Gastroesophageal sphincter (tissue), 4 donors: ENCODE measurements at regions not wholly inside any gene's neighbourhood (a gene's known extent, or its start where the extent isn't known, plus 50 kb on each side); places are given as distances from the start of the nearest gene placed in this dataset.

ENCODE experiments used
- ATAC-seq: fragments of 150-250 bp; one replicate; pipeline ENCODE4 v1.9.1; 2016; ENCODE audit warnings: mild to moderate bottlenecking, moderate library complexity
- H3K27ac ChIP-seq, 4 donors: fragments of 200-600 bp; sonication (generic) in 3 of 4; 1 replicate in 3 of 4; 2 replicates in 1 of 4; pipeline ENCODE4 v1.5.1; 2016 to 2019
- H3K27me3 ChIP-seq: fragments of 200-600 bp; sonication (generic); one replicate; pipeline ENCODE4 v1.5.1; 2019
- H3K36me3 ChIP-seq, 2 donors: fragments of 200-600 bp; sonication (generic); one replicate each; pipeline ENCODE4 v1.5.1; 2019; ENCODE audit warnings: control low read depth in 1 of 2
- H3K4me1 ChIP-seq, 3 donors: fragments of 200-600 bp; sonication (generic); 1 replicate in 2 of 3; 2 replicates in 1 of 3; pipeline ENCODE4 v1.5.1; 2016 to 2019; ENCODE audit warnings: control low read depth in 2 of 3
- H3K4me3 ChIP-seq, 2 donors: fragments of 200-600 bp; sonication (generic); one replicate each; pipeline ENCODE4 v1.5.1; 2019; ENCODE audit warnings: mild to moderate bottlenecking in 1 of 2, moderate library complexity in 1 of 2
- H3K9me3 ChIP-seq, 3 donors: fragments of 200-600 bp; sonication (generic); one replicate each; pipeline ENCODE4 v1.5.1; 2017 to 2019; ENCODE audit warnings: control low read depth in 2 of 3
- EP300 ChIP-seq: sonication (generic); formaldehyde crosslinking; IDR thresholded peaks from one replicate; pipeline ENCODE4 v1.6.1; 2017; ENCODE audit warnings: antibody characterized with exemption, mild to moderate bottlenecking
- POLR2A ChIP-seq, 2 donors: fragments of 450-650 bp; IDR thresholded peaks; one replicate each; pipeline ENCODE4 v1.6.1; 2017; ENCODE audit warnings: antibody characterized with exemption in 2 of 2, mild to moderate bottlenecking in 2 of 2, moderate library complexity in 1 of 2
- POLR2AphosphoS5 ChIP-seq: sonication (generic); formaldehyde crosslinking; IDR thresholded peaks from one replicate; pipeline ENCODE4 v1.6.1; 2017; ENCODE audit warnings: antibody characterized with exemption
- WGBS, 2 donors: methylation state at CpG; one replicate each; pipeline ENCODE4 v1.1.5; 2018; ENCODE audit warnings: low coverage in 1 of 2; 5-methylcytosine and 5-hydroxymethylcytosine counted together
- TF ChIP-seq, protein P1 (sequence below), 4 experiments: fragments of 200-600 bp in 2 of 4; fragments of 450-650 bp in 2 of 4; sonication (generic) in 1 of 4; IDR thresholded peaks; one replicate each; pipeline ENCODE4 v1.5.1; 2017 to 2019; ENCODE audit warnings: antibody characterized with exemption in 4 of 4, mild to moderate bottlenecking in 2 of 4, moderate library complexity in 2 of 4

DNA sequence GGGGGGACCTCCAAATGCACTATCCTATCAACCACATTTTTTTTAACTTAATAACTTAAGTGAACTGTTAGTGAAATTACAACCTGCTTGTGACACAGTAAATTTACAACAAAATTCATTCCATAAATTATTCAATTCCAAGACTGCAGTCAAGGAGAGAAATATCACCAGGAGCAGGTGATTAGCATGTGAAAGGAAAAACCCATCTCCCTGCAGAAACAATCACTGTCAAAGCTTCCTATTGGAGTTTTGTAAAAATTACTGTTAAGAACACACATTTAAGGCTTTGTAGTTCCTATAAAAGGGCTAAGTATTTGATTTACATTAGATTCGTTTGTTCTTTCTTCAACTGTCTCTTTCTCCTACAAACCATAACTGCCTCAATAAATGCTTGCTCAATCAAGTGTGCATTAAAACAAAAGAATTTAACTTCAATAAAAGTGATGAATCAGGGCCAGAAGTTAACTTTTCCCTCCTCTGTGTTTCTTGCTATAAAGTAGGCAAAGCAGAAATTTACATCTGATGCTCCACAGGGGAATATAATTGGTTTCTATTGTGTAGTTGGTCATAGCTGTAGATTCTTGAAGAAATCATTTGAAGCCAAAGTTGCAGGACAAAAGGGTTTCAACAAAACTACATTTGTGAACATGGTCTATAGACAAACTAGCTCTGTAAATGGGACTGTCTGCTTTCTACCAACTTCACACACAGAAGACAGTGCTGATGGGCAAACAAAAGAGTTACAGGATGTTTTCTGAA lies 195.1 kb upstream of the PSMD7 start:
- no peak overlapping the region for H3K4me3 ChIP-seq
- TF ChIP-seq POLR2A (IDR thresholded peaks at IDR 0.05) (no peak), EP300 (no peak), POLR2AphosphoS5 (no peak)
- no peaks in the 10 kb centered on the region for H3K4me1 ChIP-seq
- ATAC-seq, result no peak
- H3K9me3 ChIP-seq, result no peaks in the 10 kb centered on the region
- H3K36me3 ChIP-seq, result no peaks in the 10 kb centered on the region
- H3K27me3 ChIP-seq, result no peaks in the 10 kb centered on the region
- H3K27ac ChIP-seq, result no peak overlapping the region
- WGBS, 2 donors, result 57 to 90% methylated on average over 1 of the region's 1 CpG

DNA sequence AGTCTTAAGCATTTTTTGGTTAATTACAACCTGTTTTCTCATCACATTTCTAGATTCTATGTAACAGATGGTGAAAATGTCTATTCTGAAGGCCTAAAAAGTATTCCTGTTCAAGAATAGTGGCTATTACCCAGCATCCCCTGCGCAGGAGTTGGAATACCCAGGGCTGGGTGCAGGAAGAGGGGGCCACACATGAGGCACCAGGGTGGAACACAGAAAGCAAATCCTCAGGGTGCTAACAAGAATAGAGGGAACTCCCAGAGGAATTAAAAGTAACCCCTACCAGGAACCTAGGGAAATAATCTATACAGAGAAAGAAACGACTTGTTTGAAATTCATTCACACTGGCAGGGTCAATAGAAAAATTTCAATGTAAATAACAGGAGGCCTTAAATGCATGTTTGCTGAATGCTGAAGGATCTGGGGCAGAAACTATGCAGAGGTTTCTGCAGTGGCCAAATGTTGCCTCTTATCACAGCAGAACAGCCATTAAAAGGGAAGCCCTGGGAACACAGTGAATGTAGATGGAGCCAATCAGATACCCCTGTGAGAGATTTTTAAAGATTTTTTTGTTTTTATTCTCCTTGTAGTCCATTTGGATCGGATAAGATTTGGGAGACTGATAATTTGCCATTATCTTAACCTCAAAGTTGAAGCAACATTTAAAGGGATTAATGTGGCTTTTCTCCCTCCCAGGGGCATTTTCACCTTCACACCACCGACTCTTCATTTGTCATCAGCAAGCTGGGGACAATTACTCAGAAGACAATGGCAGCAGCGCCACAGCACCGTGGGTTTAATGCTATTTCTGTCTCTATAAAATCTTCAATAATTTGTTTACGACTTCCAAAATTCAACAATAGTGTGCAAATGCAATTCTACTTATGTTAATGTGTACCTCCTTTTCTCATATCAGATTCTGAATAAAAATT lies 196.0 kb upstream of the PSMD7 start:
- TF ChIP-seq POLR2A (IDR thresholded peaks at IDR 0.05) (no peak), POLR2AphosphoS5 (no peak), EP300 (no peak)
- TF ChIP-seq, protein P1, sequence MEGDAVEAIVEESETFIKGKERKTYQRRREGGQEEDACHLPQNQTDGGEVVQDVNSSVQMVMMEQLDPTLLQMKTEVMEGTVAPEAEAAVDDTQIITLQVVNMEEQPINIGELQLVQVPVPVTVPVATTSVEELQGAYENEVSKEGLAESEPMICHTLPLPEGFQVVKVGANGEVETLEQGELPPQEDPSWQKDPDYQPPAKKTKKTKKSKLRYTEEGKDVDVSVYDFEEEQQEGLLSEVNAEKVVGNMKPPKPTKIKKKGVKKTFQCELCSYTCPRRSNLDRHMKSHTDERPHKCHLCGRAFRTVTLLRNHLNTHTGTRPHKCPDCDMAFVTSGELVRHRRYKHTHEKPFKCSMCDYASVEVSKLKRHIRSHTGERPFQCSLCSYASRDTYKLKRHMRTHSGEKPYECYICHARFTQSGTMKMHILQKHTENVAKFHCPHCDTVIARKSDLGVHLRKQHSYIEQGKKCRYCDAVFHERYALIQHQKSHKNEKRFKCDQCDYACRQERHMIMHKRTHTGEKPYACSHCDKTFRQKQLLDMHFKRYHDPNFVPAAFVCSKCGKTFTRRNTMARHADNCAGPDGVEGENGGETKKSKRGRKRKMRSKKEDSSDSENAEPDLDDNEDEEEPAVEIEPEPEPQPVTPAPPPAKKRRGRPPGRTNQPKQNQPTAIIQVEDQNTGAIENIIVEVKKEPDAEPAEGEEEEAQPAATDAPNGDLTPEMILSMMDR (IDR thresholded peaks at IDR 0.05), result no peak
- WGBS, 2 donors, result 45 to 51% methylated on average over 5 to 6 of the region's 7 CpGs
- Histone ChIP-seq H3K27me3 (no peaks in the 10 kb centered on the region), H3K9me3 (no peaks in the 10 kb centered on the region), H3K4me3 (no peak overlapping the region), H3K27ac (no peak overlapping the region), H3K4me1 (no peaks in the 10 kb centered on the region), H3K36me3 (no peaks in the 10 kb centered on the region)
- no peak for ATAC-seq

DNA sequence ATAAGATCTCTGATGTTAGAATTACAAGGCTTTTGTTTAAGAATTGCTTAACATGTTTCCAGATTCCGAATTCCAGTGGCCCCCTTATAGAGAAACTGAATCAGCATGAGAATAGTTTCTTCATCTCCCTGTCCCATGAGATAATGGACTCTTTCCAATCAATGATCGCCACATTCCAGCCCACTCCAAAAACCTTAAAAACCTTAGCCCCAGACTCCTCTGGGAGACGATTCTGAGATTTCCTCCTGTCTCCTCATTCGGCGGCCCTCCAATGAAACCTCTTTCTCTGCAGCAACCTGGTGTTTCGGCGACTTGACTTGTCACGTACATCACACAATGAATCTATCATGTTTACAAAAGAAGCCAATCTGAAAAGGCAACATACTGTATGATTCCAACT lies 197.1 kb upstream of the PSMD7 start:
- no peak for ATAC-seq
- no peaks in the 10 kb centered on the region for H3K36me3 ChIP-seq
- no peaks in the 10 kb centered on the region for H3K27me3 ChIP-seq
- H3K4me1 ChIP-seq, result no peaks in the 10 kb centered on the region
- H3K9me3 ChIP-seq, result no peaks in the 10 kb centered on the region
- H3K4me3 ChIP-seq, result no peak overlapping the region
- 80 to 90% methylated on average over 3 to 5 of the region's 8 CpGs for WGBS, 2 donors
- TF ChIP-seq, protein P1 (IDR thresholded peaks at IDR 0.05), result no peak
- TF ChIP-seq POLR2A (IDR thresholded peaks at IDR 0.05) (no peak), POLR2AphosphoS5 (no peak), EP300 (no peak)
- no peak overlapping the region for H3K27ac ChIP-seq

DNA sequence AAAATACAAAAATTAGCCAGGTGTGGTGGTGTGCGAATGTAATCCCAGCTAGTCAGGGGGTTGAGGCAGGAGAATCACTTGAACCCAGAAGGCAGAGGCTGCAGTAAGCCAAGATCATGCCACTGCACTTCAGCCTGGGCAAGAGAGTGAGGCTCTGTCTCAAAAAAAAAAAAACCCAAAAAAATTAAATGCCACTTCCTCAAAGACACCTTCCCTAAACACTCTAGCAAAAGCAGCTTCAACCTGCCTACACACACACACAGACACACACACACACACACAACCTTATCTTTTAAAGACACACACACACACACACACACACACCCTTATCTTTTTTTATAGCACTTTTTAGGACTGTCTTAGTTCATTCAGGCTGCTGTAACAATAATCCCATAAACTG lies 201.7 kb upstream of the PSMD7 start:
- WGBS, 2 donors, result no CpG with 5 or more reads among the region's 1 CpG
- no peaks in the 10 kb centered on the region for H3K36me3 ChIP-seq
- H3K4me3 ChIP-seq, result no peak overlapping the region
- H3K27me3 ChIP-seq, result no peaks in the 10 kb centered on the region
- no peak for TF ChIP-seq EP300
- TF ChIP-seq, protein P1 (IDR thresholded peaks at IDR 0.05), result no peak
- TF ChIP-seq POLR2AphosphoS5, result no peak
- no peak for TF ChIP-seq POLR2A (IDR thresholded peaks at IDR 0.05)
- ATAC-seq, result no peak
- H3K9me3 ChIP-seq, result no peaks in the 10 kb centered on the region
- no peaks in the 10 kb centered on the region for H3K4me1 ChIP-seq
- H3K27ac ChIP-seq, result no peak overlapping the region

DNA sequence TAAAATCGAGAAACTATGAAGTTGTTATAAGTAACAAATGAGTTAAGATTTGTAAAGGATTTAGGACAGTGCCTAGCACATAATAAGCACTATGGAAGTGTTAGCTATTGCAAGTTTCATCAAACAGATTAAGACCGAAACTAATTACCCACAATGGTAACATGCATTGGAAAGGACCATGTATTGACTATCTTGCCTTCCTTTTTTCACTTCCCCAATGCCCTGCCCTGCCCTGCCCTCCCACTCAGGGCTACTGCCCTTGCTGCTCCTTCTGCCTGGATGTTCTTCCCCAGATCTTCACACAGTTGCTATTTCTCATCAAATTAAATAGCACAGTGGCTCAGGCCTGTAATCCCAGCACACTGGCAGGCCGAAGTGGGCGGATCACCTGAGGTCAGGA lies 202.1 kb upstream of the PSMD7 start:
- Histone ChIP-seq H3K4me1 (no peaks in the 10 kb centered on the region), H3K36me3 (no peaks in the 10 kb centered on the region), H3K27me3 (no peaks in the 10 kb centered on the region), H3K4me3 (no peak overlapping the region), H3K9me3 (no peaks in the 10 kb centered on the region), H3K27ac (no peak overlapping the region)
- TF ChIP-seq, protein P1 (IDR thresholded peaks at IDR 0.05), result no peak
- no peak for TF ChIP-seq POLR2AphosphoS5
- TF ChIP-seq POLR2A (IDR thresholded peaks at IDR 0.05), result no peak
- no peak for TF ChIP-seq EP300
- no peak for ATAC-seq
- 80 to 81% methylated on average over 1 to 3 of the region's 4 CpGs for WGBS, 2 donors
